Tibial nerve (tissue), 4 donors: ENCODE measurements at regions not wholly inside any gene's neighbourhood (a gene's known extent, or its start where the extent isn't known, plus 50 kb on each side); places are given as distances from the start of the nearest gene placed in this dataset.

Experiments used
- DNase-seq, 2 donors: peaks; one replicate each; pipeline ENCODE4 v3.0.0-alpha.2; 2019; ENCODE audit warnings: low spot score in 2 of 2
- H3K27ac ChIP-seq, 4 donors: fragments of 200-600 bp; sonication (generic) in 3 of 4; one replicate each; pipeline ENCODE4 v1.5.1; 2017 to 2019; ENCODE audit warnings: mild to moderate bottlenecking in 1 of 4
- H3K27me3 ChIP-seq, 2 donors: fragments of 200-600 bp; sonication (generic) in 1 of 2; one replicate each; pipeline versions ENCODE4 v1.5.1 to v1.6.0; 2017 to 2019
- H3K36me3 ChIP-seq, 3 donors: fragments of 200-600 bp; sonication (generic); one replicate each; pipeline ENCODE4 v1.5.1; 2018 to 2019
- H3K4me1 ChIP-seq, 4 donors: fragments of 200-600 bp; sonication (generic) in 3 of 4; one replicate each; pipeline ENCODE4 v1.5.1; 2017 to 2019
- H3K4me3 ChIP-seq, 4 donors: fragments of 200-600 bp; sonication (generic) in 3 of 4; one replicate each; pipeline ENCODE4 v1.5.1; 2017 to 2019; ENCODE audit warnings: mild to moderate bottlenecking in 1 of 4, moderate library complexity in 1 of 4
- H3K9me3 ChIP-seq, 4 donors: fragments of 200-600 bp; sonication (generic) in 3 of 4; one replicate each; pipeline ENCODE4 v1.5.1; 2017 to 2019
- CTCF ChIP-seq, 5 experiments: fragments of 200-600 bp in 3 of 5; fragments of 450-650 bp in 2 of 5; sonication (generic) in 3 of 5; IDR thresholded peaks; one replicate each; pipeline ENCODE4 v1.5.1; 2016 to 2019; ENCODE audit warnings: antibody characterized with exemption in 5 of 5, mild to moderate bottlenecking in 3 of 5, moderate library complexity in 2 of 5
- EP300 ChIP-seq, 2 donors: sonication (generic); formaldehyde crosslinking; IDR thresholded peaks; one replicate each; pipeline ENCODE4 v1.6.1; 2017; ENCODE audit warnings: antibody characterized with exemption in 2 of 2, mild to moderate bottlenecking in 1 of 2
- POLR2A ChIP-seq, 2 donors: fragments of 450-650 bp; IDR thresholded peaks; one replicate each; pipeline ENCODE4 v1.6.1; 2017; ENCODE audit warnings: antibody characterized with exemption in 2 of 2, mild to moderate bottlenecking in 2 of 2, moderate library complexity in 2 of 2
- WGBS, 2 donors: methylation state at CpG; one replicate each; pipeline ENCODE4 v1.1.5; 2018; 5-methylcytosine and 5-hydroxymethylcytosine counted together

- Histone ChIP-seq H3K9me3 (no peaks in the 10 kb centered on the region), H3K4me1 (no peaks in the 10 kb centered on the region), H3K27ac (no peak overlapping the region), H3K4me3 (no peak overlapping the region), H3K36me3 (no peaks in the 10 kb centered on the region), H3K27me3 (no peaks in the 10 kb centered on the region)
- WGBS, 2 donors = 80% methylated on average over 2 of the region's 2 CpGs
- DNase-seq = no peak
- TF ChIP-seq CTCF (IDR thresholded peaks at IDR 0.05) = no peak
- no peak for TF ChIP-seq POLR2A (IDR thresholded peaks at IDR 0.05)
- no peak for TF ChIP-seq EP300 (IDR thresholded peaks at IDR 0.05)
These were observed 545.8 kb downstream of the BCL11A start for GRCh38 chr2:60007671-60008070.

- Histone ChIP-seq H3K4me3 (no peak overlapping the region), H3K27ac (no peak overlapping the region), H3K4me1 (no peaks in the 10 kb centered on the region), H3K9me3 (no peaks in the 10 kb centered on the region), H3K36me3 (no peaks in the 10 kb centered on the region), H3K27me3 (no peaks in the 10 kb centered on the region)
- TF ChIP-seq EP300 (IDR thresholded peaks at IDR 0.05) = no peak
- TF ChIP-seq POLR2A (IDR thresholded peaks at IDR 0.05) = no peak
- no peak for TF ChIP-seq CTCF (IDR thresholded peaks at IDR 0.05)
- no peak for DNase-seq
- WGBS, 2 donors = 46 to 49% methylated on average over 2 of the region's 2 CpGs
These were observed 550.4 kb downstream of the BCL11A start for GRCh38 chr2:60003076-60003475.

GRCh38 chr2:60002183-60002867, 551.1 kb downstream of the BCL11A start:
- no peaks in the 10 kb centered on the region for H3K4me1 ChIP-seq
- no peak overlapping the region for H3K27ac ChIP-seq
- H3K4me3 ChIP-seq = no peak overlapping the region
- H3K9me3 ChIP-seq = no peaks in the 10 kb centered on the region
- no peak for DNase-seq
- 44 to 58% methylated on average over 3 of the region's 3 CpGs for whole genome bisulfite sequencing, 2 donors
- no peaks in the 10 kb centered on the region for H3K27me3 ChIP-seq
- TF ChIP-seq CTCF (IDR thresholded peaks at IDR 0.05) (no peak), POLR2A (IDR thresholded peaks at IDR 0.05) (no peak), EP300 (IDR thresholded peaks at IDR 0.05) (no peak)
- H3K36me3 ChIP-seq = no peaks in the 10 kb centered on the region

- TF ChIP-seq POLR2A (IDR thresholded peaks at IDR 0.05) (no peak), CTCF (IDR thresholded peaks at IDR 0.05) (no peak)
- Histone ChIP-seq H3K4me3 (no peak overlapping the region), H3K9me3 (no peaks in the 10 kb centered on the region), H3K27ac (no peak overlapping the region), H3K4me1 (peaks cover 0 to 9% (median 0%) of the 10 kb centered on the region in 4 donors), H3K27me3 (no peaks in the 10 kb centered on the region), H3K36me3 (no peaks in the 10 kb centered on the region)
- DNase-seq = no peak
These were observed 552.8 kb downstream of the BCL11A start for GRCh38 chr2:60000686-60001085.

GRCh38 chr2:59998324-59998723, 555.1 kb downstream of the BCL11A start:
- H3K9me3 ChIP-seq = no peaks in the 10 kb centered on the region
- peaks cover 0 to 10% (median 0%) of the 10 kb centered on the region in 4 donors for H3K4me1 ChIP-seq
- DNase-seq = no peak
- H3K36me3 ChIP-seq = no peaks in the 10 kb centered on the region
- H3K27ac ChIP-seq = no peak overlapping the region
- no peak for TF ChIP-seq CTCF (IDR thresholded peaks at IDR 0.05)
- no peak for TF ChIP-seq EP300 (IDR thresholded peaks at IDR 0.05)
- no peak for TF ChIP-seq POLR2A (IDR thresholded peaks at IDR 0.05)
- H3K27me3 ChIP-seq = no peaks in the 10 kb centered on the region
- H3K4me3 ChIP-seq = no peak overlapping the region
